ENCODE measurements at regions not wholly inside any gene's neighbourhood (a gene's known extent, or its start where the extent isn't known, plus 50 kb on each side); places are given as distances from the start of the nearest gene placed in this dataset.

GRCh38 chr1:227403535-227403934 is 85.2 kb upstream of the CDC42BPA start:
- TF ChIP-seq EZH2 (IDR thresholded peaks at IDR 0.05; ENCODE audit: insufficient read depth, poor library complexity, severe bottlenecking) = no peak
- no peak for TF ChIP-seq EZH2phosphoT487 (IDR thresholded peaks at IDR 0.05; ENCODE audit: insufficient read depth, low read depth)
